AG04450 (cell line): ENCODE measurements at regions not wholly inside any gene's neighbourhood (a gene's known extent, or its start where the extent isn't known, plus 50 kb on each side); places are given as distances from the start of the nearest gene placed in this dataset.

Source experiments
- CTCF ChIA-PET: fragments of 300-600, 350-600 bp; formaldehyde crosslinking; extraction: SDS; loops from one replicate; lab custom pipeline; 2022; ENCODE audit warnings: antibody characterized with exemption, inconsistent platforms; lab: Charles Lee
- POLR2A ChIA-PET: fragments of 350-600 bp; formaldehyde crosslinking; extraction: SDS; loops from one replicate; lab custom pipeline; 2021; ENCODE audit warnings: antibody characterized with exemption, inconsistent platforms; lab: Yijun Ruan, JAX
- DNase-seq: peaks from one replicate; pipeline ENCODE4 v3.0.0-alpha.2; 2011; ENCODE audit warnings: low read depth, low spot score
- H3K27ac ChIP-seq: one replicate; pipeline ENCODE4 v1.5.1; 2012; ENCODE audit warnings: low read depth, low read length, control low read depth
- H3K27me3 ChIP-seq: one replicate; pipeline ENCODE4 v1.6.0; 2012; ENCODE audit warnings: low read length; ENCODE audit not compliant: control insufficient read depth, insufficient read depth
- H3K4me3 ChIP-seq: 2 replicates; pipeline ENCODE4 v1.5.1; 2011; ENCODE audit warnings: mild to moderate bottlenecking, low read depth, low read length, control low read depth
- H3K9me3 ChIP-seq: 2 replicates; pipeline ENCODE4 v1.5.1; 2012; ENCODE audit warnings: low read length; ENCODE audit not compliant: control insufficient read depth, insufficient read depth
- TF ChIP-seq, protein P1 (sequence below): IDR thresholded peaks from 2 replicates; pipeline ENCODE4 v1.5.1; 2011; ENCODE audit warnings: low read depth, low read length, control low read depth, inconsistent platforms

DNA sequence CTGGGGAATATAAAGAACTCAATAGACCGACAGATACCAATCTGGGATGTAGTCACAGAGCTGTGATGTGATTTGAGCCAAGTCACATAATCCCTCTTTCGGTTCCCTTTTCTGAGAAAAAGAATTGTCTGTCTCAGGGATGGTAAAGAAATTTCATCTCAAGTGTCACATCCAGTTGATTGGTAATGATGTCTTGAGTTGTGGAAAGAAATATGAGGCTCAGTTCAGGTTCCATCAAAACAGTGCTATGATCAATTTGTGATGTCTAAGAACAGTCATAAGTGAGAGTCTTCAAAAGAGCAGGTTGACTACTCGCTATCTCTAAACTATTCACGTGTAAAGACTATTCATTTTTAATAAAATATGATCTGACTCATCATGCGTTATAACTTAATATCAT, 223.3 kb downstream of the METTL4 start:
- Histone ChIP-seq H3K9me3 (no peaks in the 10 kb centered on the region; the same call in 1 of the 2 replicates), H3K27ac (no peak overlapping the region), H3K27me3 (no peaks in the 10 kb centered on the region), H3K4me3 (no peak overlapping the region)
- ChIA-PET CTCF (interaction anchor here (1.3 kb wide), 1 partner anchor 193 kb away, joined by 4 read pairs; no protein-coding TSS in a partner anchor), POLR2A (no interaction called here)
- no peak for DNase-seq
- TF ChIP-seq, protein P1, sequence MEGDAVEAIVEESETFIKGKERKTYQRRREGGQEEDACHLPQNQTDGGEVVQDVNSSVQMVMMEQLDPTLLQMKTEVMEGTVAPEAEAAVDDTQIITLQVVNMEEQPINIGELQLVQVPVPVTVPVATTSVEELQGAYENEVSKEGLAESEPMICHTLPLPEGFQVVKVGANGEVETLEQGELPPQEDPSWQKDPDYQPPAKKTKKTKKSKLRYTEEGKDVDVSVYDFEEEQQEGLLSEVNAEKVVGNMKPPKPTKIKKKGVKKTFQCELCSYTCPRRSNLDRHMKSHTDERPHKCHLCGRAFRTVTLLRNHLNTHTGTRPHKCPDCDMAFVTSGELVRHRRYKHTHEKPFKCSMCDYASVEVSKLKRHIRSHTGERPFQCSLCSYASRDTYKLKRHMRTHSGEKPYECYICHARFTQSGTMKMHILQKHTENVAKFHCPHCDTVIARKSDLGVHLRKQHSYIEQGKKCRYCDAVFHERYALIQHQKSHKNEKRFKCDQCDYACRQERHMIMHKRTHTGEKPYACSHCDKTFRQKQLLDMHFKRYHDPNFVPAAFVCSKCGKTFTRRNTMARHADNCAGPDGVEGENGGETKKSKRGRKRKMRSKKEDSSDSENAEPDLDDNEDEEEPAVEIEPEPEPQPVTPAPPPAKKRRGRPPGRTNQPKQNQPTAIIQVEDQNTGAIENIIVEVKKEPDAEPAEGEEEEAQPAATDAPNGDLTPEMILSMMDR, result no peak

GRCh38 chr18:2351126-2351850, 220.0 kb downstream of the METTL4 start:
- TF ChIP-seq, protein P1, result no peak
- ChIA-PET POLR2A (no interaction called here), CTCF (no interaction called here)

GRCh38 chr18:2354292-2354691, 217.0 kb downstream of the METTL4 start:
- Histone ChIP-seq H3K4me3 (no peak overlapping the region), H3K27ac (no peak overlapping the region), H3K9me3 (no peaks in the 10 kb centered on the region; the same call in 1 of the 2 replicates), H3K27me3 (no peaks in the 10 kb centered on the region)
- DNase-seq, result no peak
- TF ChIP-seq, protein P1, result no peak
- ChIA-PET CTCF (no interaction called here), POLR2A (no interaction called here)

More at GRCh38 chr18:2351126-2351850, 220.0 kb downstream of the METTL4 start:
- H3K4me3 ChIP-seq, result no peak overlapping the region
- DNase-seq, result no peak
- H3K9me3 ChIP-seq, result no peaks in the 10 kb centered on the region; the same call in 1 of the 2 replicates
- H3K27ac ChIP-seq, result no peak overlapping the region
- no peaks in the 10 kb centered on the region for H3K27me3 ChIP-seq

DNA sequence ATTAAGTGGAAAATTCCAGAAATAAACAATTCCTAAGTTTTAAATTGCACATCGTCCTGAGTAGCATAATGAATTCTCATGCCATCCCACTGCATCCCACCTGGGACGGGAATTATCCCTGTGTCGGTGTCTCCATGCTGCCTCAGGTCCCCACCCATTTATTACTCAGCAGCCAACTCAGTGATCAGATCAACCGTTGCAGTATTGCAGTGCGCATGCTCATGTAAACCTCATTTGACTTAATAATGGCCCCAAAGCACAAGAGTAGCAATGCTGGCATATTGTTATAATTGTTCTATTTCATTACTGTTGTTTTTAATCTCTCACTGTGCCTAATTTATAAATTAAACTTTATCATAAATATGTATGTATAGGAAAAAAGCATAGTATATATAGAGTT, 214.4 kb downstream of the METTL4 start:
- Histone ChIP-seq H3K4me3 (no peak overlapping the region), H3K27me3 (no peaks in the 10 kb centered on the region), H3K9me3 (no peaks in the 10 kb centered on the region), H3K27ac (no peak overlapping the region)
- ChIA-PET CTCF (no interaction called here), POLR2A (no interaction called here)
- TF ChIP-seq, protein P1, result no peak
- no peak for DNase-seq

GRCh38 chr18:2360861-2361260, 210.4 kb downstream of the METTL4 start:
- Histone ChIP-seq H3K27me3 (no peaks in the 10 kb centered on the region), H3K4me3 (no peak overlapping the region), H3K27ac (no peak overlapping the region), H3K9me3 (no peaks in the 10 kb centered on the region)
- TF ChIP-seq, protein P1, result no peak
- DNase-seq, result no peak
- POLR2A ChIA-PET, result no interaction called here
- CTCF ChIA-PET, result no interaction called here
